ENCODE measurements at regions not wholly inside any gene's neighbourhood (a gene's known extent, or its start where the extent isn't known, plus 50 kb on each side); places are given as distances from the start of the nearest gene placed in this dataset.
"Not testable (repeated sequence)": the region's sequence is repeated elsewhere in the genome, so short reads cannot be mapped to it uniquely, and the experiment has no call there.

- TF ChIP-seq CTCF (IDR thresholded peaks at IDR 0.05; ENCODE audit: low read depth, low read length) = no peak
- DNase-seq (ENCODE audit: extremely low read depth, low read depth) = no peak
Measured at GRCh38 chr9:106146886-106147285, 452.5 kb downstream of the TMEM38B start.

DNA sequence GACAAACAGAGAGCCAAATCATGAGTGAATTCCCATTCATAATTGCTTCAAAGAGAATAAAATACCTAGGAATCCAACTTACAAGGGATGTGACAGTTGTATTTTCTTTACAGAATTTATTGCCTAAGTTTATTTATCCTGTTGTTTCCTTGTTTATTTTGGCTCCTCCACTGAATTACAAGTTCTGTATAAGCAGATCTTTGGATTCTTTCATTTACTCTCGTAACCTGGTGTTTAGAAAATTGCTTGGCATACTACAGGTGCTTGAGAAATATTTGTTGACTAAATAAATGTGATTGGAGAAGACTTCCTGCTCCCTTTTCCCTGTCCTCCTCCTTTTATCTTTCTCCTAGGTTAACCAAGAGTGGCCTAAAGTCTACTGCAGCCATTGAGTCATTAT is 455.6 kb downstream of the TMEM38B start:
- no peak for TF ChIP-seq CTCF (IDR thresholded peaks at IDR 0.05; ENCODE audit: low read depth, low read length)
- no peak for DNase-seq (ENCODE audit: extremely low read depth, low read depth)

- DNase-seq (ENCODE audit: extremely low read depth, low read depth) = no peak
- TF ChIP-seq CTCF (IDR thresholded peaks at IDR 0.05; ENCODE audit: low read depth, low read length) = no peak
Measured at GRCh38 chr9:106156465-106156864, 462.1 kb downstream of the TMEM38B start.

GRCh38 chr9:106172265-106172664 is 477.9 kb downstream of the TMEM38B start:
- TF ChIP-seq CTCF (IDR thresholded peaks at IDR 0.05; ENCODE audit: low read depth, low read length) = no peak
- no peak for DNase-seq (ENCODE audit: extremely low read depth, low read depth)

DNA sequence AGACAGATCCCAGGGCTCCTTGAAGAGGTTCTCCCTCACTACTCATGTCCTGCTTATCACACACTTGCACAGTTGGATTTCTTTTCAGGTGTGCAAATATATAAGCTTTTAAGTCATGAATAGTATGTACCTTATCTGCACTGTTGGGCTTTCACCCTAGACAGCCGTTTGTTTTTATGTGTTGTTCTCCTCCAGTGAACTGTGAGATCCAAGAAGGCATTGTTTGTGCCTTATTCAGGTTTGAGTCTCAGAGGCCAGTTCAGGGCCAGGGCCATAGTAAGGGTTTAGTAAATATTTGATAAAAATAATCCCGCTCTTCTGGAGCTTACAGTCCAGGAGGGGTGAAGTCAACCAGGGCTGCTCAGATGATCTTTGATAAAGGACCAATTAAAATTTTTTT is 480.0 kb downstream of the TMEM38B start:
- TF ChIP-seq CTCF (IDR thresholded peaks at IDR 0.05; ENCODE audit: low read depth, low read length) = no peak
- DNase-seq (ENCODE audit: extremely low read depth, low read depth) = no peak

GRCh38 chr9:106177216-106177615 is 482.9 kb downstream of the TMEM38B start:
- no peak for DNase-seq (ENCODE audit: extremely low read depth, low read depth)
- TF ChIP-seq CTCF (IDR thresholded peaks at IDR 0.05; ENCODE audit: low read depth, low read length) = no peak

DNA sequence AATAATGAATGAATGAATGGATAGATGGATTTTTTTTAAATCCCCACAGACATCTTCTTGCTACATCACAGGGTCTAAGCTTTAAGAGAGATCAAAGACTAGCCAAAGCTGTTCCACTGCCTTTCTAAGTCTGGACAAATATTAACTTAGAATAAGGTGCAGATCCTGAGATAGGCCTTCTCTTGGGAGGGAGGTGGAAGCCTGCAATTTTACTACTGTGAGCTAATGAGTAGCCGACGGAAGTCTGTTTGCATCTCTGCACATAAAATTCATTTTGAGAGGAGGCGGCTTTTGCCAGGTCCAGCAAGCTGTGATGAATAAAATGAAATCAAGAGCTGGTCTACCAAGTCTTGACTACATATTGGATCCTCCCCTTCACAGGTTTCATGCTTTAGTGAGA is 484.9 kb downstream of the TMEM38B start:
- no peak for TF ChIP-seq CTCF (IDR thresholded peaks at IDR 0.05; ENCODE audit: low read depth, low read length)
- DNase-seq (ENCODE audit: extremely low read depth, low read depth) = no peak

GRCh38 chr9:106203815-106204516 is 509.6 kb downstream of the TMEM38B start:
- DNase-seq (ENCODE audit: extremely low read depth, low read depth) = not testable (repeated sequence)
